GM23248 (cell line): ENCODE measurements at regions not wholly inside any gene's neighbourhood (a gene's known extent, or its start where the extent isn't known, plus 50 kb on each side); places are given as distances from the start of the nearest gene placed in this dataset.

Source experiments
- EZH2 ChIP-seq: fragments of 200-600 bp; sonication (generic); IDR thresholded peaks from 2 replicates; pipeline ENCODE4 v1.6.1; 2018; ENCODE audit warnings: antibody characterized with exemption, mild to moderate bottlenecking; ENCODE audit not compliant: insufficient read depth, poor library complexity, severe bottlenecking
- EZH2phosphoT487 ChIP-seq: fragments of 200-600 bp; sonication (generic); IDR thresholded peaks from 2 replicates; pipeline ENCODE4 v1.6.1; 2018; ENCODE audit warnings: antibody characterized with exemption, moderate library complexity, mild to moderate bottlenecking, low read depth; ENCODE audit not compliant: insufficient read depth

- no peak for TF ChIP-seq EZH2
- no peak for TF ChIP-seq EZH2phosphoT487
Measured at GRCh38 chr13:99040536-99041131, 62.8 kb upstream of the DOCK9 start.
